ENCODE measurements at regions not wholly inside any gene's neighbourhood (a gene's known extent, or its start where the extent isn't known, plus 50 kb on each side); places are given as distances from the start of the nearest gene placed in this dataset.
"Not testable (repeated sequence)": the region's sequence is repeated elsewhere in the genome, so short reads cannot be mapped to it uniquely, and the experiment has no call there.

DNA sequence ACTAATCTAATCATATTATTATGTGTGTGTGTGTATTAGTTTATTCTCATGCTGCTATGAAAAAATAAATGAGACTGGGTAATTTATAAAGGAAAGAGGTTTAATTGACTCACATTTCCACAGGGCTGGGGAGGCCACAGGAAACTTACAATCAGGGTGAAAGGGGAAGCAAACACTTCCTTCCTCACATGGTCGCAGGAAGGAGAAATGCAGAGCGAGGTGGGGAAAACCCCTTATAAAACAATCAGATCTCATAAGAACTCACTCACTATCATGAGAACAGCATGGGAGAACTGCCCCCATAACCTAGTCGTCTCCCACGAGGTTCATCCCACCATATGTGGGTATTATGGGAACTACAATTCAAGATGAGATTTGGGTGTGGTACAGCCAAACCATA lies 190.9 kb upstream of the TAPT1 start:
- Histone ChIP-seq H3K36me3 (ENCODE audit: insufficient read depth, low read length) (no peaks in the 10 kb centered on the region), H3K79me2 (ENCODE audit: control insufficient read depth, insufficient read depth, low read length, unreplicated experiment) (no peaks in the 10 kb centered on the region), H2AFZ (ENCODE audit: low read length, unreplicated experiment) (no peak overlapping the region), H3K27ac (ENCODE audit: low read depth, low read length) (no peak overlapping the region), H3K4me3 (ENCODE audit: low read depth, low read length) (no peak overlapping the region), H3K27me3 (ENCODE audit: insufficient read depth, low read length) (peaks cover 16% of the 10 kb centered on the region; the same call in 1 of the 2 replicates), H3K4me1 (ENCODE audit: control insufficient read depth, insufficient read depth, low read length, unreplicated experiment) (no peaks in the 10 kb centered on the region)

GRCh38 chr4:16416601-16417000 lies 190.3 kb upstream of the TAPT1 start:
- Histone ChIP-seq H3K27me3 (ENCODE audit: insufficient read depth, low read length) (peaks cover 16% of the 10 kb centered on the region; the same call in 1 of the 2 replicates), H3K4me1 (ENCODE audit: control insufficient read depth, insufficient read depth, low read length, unreplicated experiment) (no peaks in the 10 kb centered on the region), H2AFZ (ENCODE audit: low read length, unreplicated experiment) (no peak overlapping the region), H3K36me3 (ENCODE audit: insufficient read depth, low read length) (no peaks in the 10 kb centered on the region), H3K4me3 (ENCODE audit: low read depth, low read length) (no peak overlapping the region), H3K79me2 (ENCODE audit: control insufficient read depth, insufficient read depth, low read length, unreplicated experiment) (no peaks in the 10 kb centered on the region), H3K27ac (ENCODE audit: low read depth, low read length) (no peak overlapping the region)

DNA sequence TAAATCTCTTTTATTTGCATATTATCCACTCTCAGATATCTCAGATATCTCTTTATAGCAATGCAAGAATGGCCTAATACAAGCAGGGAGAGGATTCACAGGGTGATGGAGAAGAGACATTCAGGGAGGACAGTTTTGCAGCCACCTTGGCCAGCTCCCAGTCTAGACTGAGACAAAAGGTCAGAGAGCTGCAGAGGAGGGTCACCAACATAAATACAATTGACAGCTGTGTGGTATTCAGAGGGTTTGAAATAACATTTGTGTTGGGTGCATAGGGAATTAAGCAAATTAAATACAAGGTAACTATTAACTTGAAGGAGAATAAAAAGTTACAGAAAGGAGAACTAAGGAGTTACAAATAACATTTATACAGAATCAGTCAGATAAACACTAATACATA lies 189.5 kb upstream of the TAPT1 start:
- Histone ChIP-seq H3K4me3 (ENCODE audit: low read depth, low read length) (no peak overlapping the region), H3K79me2 (ENCODE audit: control insufficient read depth, insufficient read depth, low read length, unreplicated experiment) (no peaks in the 10 kb centered on the region), H3K27ac (ENCODE audit: low read depth, low read length) (no peak overlapping the region), H3K27me3 (ENCODE audit: insufficient read depth, low read length) (peaks cover 21% of the 10 kb centered on the region; the same call in 1 of the 2 replicates), H3K4me1 (ENCODE audit: control insufficient read depth, insufficient read depth, low read length, unreplicated experiment) (no peaks in the 10 kb centered on the region), H2AFZ (ENCODE audit: low read length, unreplicated experiment) (no peak overlapping the region), H3K36me3 (ENCODE audit: insufficient read depth, low read length) (no peaks in the 10 kb centered on the region)

- Histone ChIP-seq H3K36me3 (ENCODE audit: insufficient read depth, low read length) (no peaks in the 10 kb centered on the region), H3K4me1 (ENCODE audit: control insufficient read depth, insufficient read depth, low read length, unreplicated experiment) (no peaks in the 10 kb centered on the region), H2AFZ (ENCODE audit: low read length, unreplicated experiment) (no peak overlapping the region)
Measured at GRCh38 chr4:16413814-16414555, 187.7 kb upstream of the TAPT1 start.

DNA sequence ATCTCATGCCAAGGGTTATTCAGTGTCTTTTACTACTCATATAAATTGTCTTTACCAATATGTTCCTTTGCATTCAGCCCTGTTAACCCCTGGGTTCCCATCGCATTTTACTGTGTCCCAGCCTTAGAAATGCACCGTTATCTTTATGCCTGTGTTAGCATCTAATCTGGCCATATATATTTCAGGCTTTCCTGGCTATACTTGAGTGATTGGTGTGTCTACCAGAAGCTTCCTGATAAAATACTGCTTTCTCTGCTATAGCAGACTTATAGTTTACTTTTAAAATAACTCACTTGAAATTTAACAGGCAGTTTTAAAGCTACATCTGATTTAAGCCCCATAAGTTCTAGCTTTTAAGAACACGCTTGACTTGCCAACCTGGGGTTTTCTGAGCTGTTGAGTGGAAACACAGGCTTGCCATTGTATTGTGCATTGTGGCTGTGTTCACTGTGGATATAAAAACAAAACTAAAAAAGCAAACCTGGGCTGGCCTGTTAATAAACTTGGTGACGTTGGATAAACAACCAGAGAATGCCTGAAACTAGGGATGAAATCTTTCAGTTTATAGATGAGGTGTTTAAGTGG lies 185.3 kb upstream of the TAPT1 start:
- H3K27me3 ChIP-seq (ENCODE audit: insufficient read depth, low read length), result peaks cover 17% of the 10 kb centered on the region; the same call in 1 of the 2 replicates
- H3K4me3 ChIP-seq (ENCODE audit: low read depth, low read length), result no peak overlapping the region
- H2AFZ ChIP-seq (ENCODE audit: low read length, unreplicated experiment), result no peak overlapping the region
- H3K4me1 ChIP-seq (ENCODE audit: control insufficient read depth, insufficient read depth, low read length, unreplicated experiment), result no peaks in the 10 kb centered on the region
- H3K27ac ChIP-seq (ENCODE audit: low read depth, low read length), result no peak overlapping the region
- no peaks in the 10 kb centered on the region for H3K79me2 ChIP-seq (ENCODE audit: control insufficient read depth, insufficient read depth, low read length, unreplicated experiment)
- H3K36me3 ChIP-seq (ENCODE audit: insufficient read depth, low read length), result no peaks in the 10 kb centered on the region

More at GRCh38 chr4:16413814-16414555, 187.7 kb upstream of the TAPT1 start:
- Histone ChIP-seq H3K4me3 (ENCODE audit: low read depth, low read length) (no peak overlapping the region), H3K27ac (ENCODE audit: low read depth, low read length) (no peak overlapping the region), H3K27me3 (ENCODE audit: insufficient read depth, low read length) (peaks cover 21% of the 10 kb centered on the region; the same call in 1 of the 2 replicates), H3K79me2 (ENCODE audit: control insufficient read depth, insufficient read depth, low read length, unreplicated experiment) (no peaks in the 10 kb centered on the region)

GRCh38 chr4:16393216-16393615 lies 166.9 kb upstream of the TAPT1 start:
- H3K36me3 ChIP-seq (ENCODE audit: insufficient read depth, low read length), result not testable (repeated sequence)

DNA sequence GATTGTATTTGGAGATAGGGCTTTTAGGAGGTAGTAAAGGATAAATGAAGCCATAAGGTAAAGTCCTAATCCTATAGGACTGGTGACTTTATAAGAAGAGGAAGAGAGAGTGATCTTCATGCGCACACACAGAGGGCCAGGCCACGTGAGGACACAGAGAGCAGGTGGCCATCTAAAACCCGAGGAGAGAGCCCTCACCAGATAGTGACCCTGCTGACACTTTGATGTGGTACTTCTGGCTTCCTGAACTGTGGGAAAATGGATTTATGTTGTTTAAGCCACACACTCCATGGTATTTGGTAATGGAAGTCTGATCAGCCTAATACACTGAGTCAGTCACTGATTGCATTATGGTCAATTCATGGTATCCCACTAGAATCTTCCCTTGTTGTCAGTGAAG lies 164.9 kb upstream of the TAPT1 start:
- H3K4me3 ChIP-seq (ENCODE audit: low read depth, low read length), result no peak overlapping the region
- no peak overlapping the region for H2AFZ ChIP-seq (ENCODE audit: low read length, unreplicated experiment)
- H3K4me1 ChIP-seq (ENCODE audit: control insufficient read depth, insufficient read depth, low read length, unreplicated experiment), result no peaks in the 10 kb centered on the region
- H3K27ac ChIP-seq (ENCODE audit: low read depth, low read length), result no peak overlapping the region
- peaks cover 40% of the 10 kb centered on the region for H3K27me3 ChIP-seq (ENCODE audit: insufficient read depth, low read length)
- H3K36me3 ChIP-seq (ENCODE audit: insufficient read depth, low read length), result no peaks in the 10 kb centered on the region
- no peaks in the 10 kb centered on the region for H3K79me2 ChIP-seq (ENCODE audit: control insufficient read depth, insufficient read depth, low read length, unreplicated experiment)

More at GRCh38 chr4:16393216-16393615, 166.9 kb upstream of the TAPT1 start:
- H2AFZ ChIP-seq (ENCODE audit: low read length, unreplicated experiment); H3K4me1 ChIP-seq (ENCODE audit: control insufficient read depth, insufficient read depth, low read length, unreplicated experiment); H3K79me2 ChIP-seq (ENCODE audit: control insufficient read depth, insufficient read depth, low read length, unreplicated experiment); H3K27ac ChIP-seq (ENCODE audit: low read depth, low read length); H3K4me3 ChIP-seq (ENCODE audit: low read depth, low read length): not testable (repeated sequence)
- H3K27me3 ChIP-seq (ENCODE audit: insufficient read depth, low read length), result peaks cover 31% of the 10 kb centered on the region

GRCh38 chr4:16387448-16387847 lies 161.2 kb upstream of the TAPT1 start:
- no peaks in the 10 kb centered on the region for H3K4me1 ChIP-seq (ENCODE audit: control insufficient read depth, insufficient read depth, low read length, unreplicated experiment)
- H3K27ac ChIP-seq (ENCODE audit: low read depth, low read length), result no peak overlapping the region
- H3K4me3 ChIP-seq (ENCODE audit: low read depth, low read length), result no peak overlapping the region
- peaks cover 61% of the 10 kb centered on the region for H3K27me3 ChIP-seq (ENCODE audit: insufficient read depth, low read length)
- H3K79me2 ChIP-seq (ENCODE audit: control insufficient read depth, insufficient read depth, low read length, unreplicated experiment), result no peaks in the 10 kb centered on the region
- H2AFZ ChIP-seq (ENCODE audit: low read length, unreplicated experiment), result no peak overlapping the region
- no peaks in the 10 kb centered on the region for H3K36me3 ChIP-seq (ENCODE audit: insufficient read depth, low read length)

DNA sequence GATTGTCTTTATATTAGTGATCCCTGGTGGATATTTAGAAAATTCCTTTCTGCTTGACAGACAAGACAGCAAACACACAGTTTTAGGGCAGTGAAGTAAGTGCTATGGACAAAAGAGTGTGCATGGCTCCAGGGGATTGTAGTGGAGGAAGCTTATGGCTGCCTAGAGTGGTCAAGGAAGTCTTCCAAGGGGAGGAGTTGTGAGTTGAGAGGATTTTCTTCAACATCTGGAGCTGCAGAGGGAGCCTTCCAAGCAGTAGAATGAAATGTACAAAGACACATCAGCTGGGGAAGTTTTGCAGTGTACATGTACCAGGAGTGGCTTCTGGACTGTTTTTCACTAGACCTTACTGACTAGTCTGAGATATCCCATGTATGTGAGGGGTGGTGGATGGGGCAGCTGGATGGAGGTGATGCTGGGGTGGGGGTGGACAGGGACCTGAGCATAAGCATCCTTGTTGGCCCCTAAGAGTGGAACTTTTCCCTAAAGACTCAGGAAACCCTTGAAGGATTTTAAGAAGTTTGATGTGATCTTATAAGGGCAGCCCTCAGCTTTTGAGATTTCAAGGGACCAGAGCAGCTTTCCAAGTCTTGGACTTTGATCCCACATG lies 160.5 kb upstream of the TAPT1 start:
- H3K4me1 ChIP-seq (ENCODE audit: control insufficient read depth, insufficient read depth, low read length, unreplicated experiment), result no peaks in the 10 kb centered on the region
- no peak overlapping the region for H3K27ac ChIP-seq (ENCODE audit: low read depth, low read length)

DNA sequence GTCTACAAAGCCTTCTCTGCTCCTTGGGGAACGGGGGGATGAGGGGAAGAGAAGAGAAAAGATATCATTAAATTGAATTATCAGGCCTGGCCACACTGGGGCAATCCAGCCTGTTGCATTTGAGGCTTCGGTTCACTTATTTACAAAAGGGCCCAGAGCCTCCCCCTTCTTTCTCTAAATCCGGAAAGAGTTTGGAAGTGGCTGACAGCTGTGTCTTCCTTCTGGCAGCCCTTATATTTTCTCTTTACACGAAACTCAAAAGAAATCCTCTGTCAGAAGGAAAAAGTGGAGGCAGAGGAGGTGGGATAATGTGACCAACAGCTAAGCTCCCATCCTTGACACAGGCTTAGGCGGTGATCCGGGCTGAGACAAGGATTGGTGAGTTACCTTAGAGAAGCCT lies 158.3 kb upstream of the TAPT1 start:
- H3K4me3 ChIP-seq (ENCODE audit: low read depth, low read length), result no peak overlapping the region
- no peaks in the 10 kb centered on the region for H3K4me1 ChIP-seq (ENCODE audit: control insufficient read depth, insufficient read depth, low read length, unreplicated experiment)
- no peaks in the 10 kb centered on the region for H3K36me3 ChIP-seq (ENCODE audit: insufficient read depth, low read length)
- no peak overlapping the region for H3K27ac ChIP-seq (ENCODE audit: low read depth, low read length)
- peaks cover 67% of the 10 kb centered on the region for H3K27me3 ChIP-seq (ENCODE audit: insufficient read depth, low read length)
- H3K79me2 ChIP-seq (ENCODE audit: control insufficient read depth, insufficient read depth, low read length, unreplicated experiment), result no peaks in the 10 kb centered on the region
- no peak overlapping the region for H2AFZ ChIP-seq (ENCODE audit: low read length, unreplicated experiment)

More for the DNA sequence above, 160.5 kb upstream of the TAPT1 start:
- no peaks in the 10 kb centered on the region for H3K36me3 ChIP-seq (ENCODE audit: insufficient read depth, low read length)
- peaks cover 62% of the 10 kb centered on the region for H3K27me3 ChIP-seq (ENCODE audit: insufficient read depth, low read length)
- H2AFZ ChIP-seq (ENCODE audit: low read length, unreplicated experiment), result no peak overlapping the region
- no peak overlapping the region for H3K4me3 ChIP-seq (ENCODE audit: low read depth, low read length)
- H3K79me2 ChIP-seq (ENCODE audit: control insufficient read depth, insufficient read depth, low read length, unreplicated experiment), result no peaks in the 10 kb centered on the region

DNA sequence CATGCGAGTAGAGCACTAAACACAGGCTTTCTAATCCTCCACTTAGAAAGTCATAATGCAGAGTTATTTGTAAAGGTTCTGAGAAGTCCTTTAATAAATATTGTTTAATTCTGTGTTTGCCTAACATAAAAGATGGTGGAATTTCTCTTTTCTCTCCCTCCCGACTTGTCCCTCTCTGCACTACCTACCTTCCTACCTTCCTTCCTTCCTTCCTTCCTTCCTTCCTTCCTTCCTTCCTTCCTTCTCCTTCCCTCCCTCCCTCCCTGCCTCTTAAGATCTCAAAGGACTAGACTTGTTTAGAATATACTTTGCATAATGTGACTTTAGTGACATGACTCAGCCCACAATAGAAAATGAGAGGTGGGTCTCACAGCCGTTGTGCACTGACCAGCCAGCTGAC lies 156.3 kb upstream of the TAPT1 start:
- no peaks in the 10 kb centered on the region for H3K79me2 ChIP-seq (ENCODE audit: control insufficient read depth, insufficient read depth, low read length, unreplicated experiment)
- no peaks in the 10 kb centered on the region for H3K36me3 ChIP-seq (ENCODE audit: insufficient read depth, low read length)
- H3K4me3 ChIP-seq (ENCODE audit: low read depth, low read length), result no peak overlapping the region
- no peak overlapping the region for H3K27ac ChIP-seq (ENCODE audit: low read depth, low read length)
- H3K27me3 ChIP-seq (ENCODE audit: insufficient read depth, low read length), result peaks cover 52% of the 10 kb centered on the region
- no peak overlapping the region for H2AFZ ChIP-seq (ENCODE audit: low read length, unreplicated experiment)
- H3K4me1 ChIP-seq (ENCODE audit: control insufficient read depth, insufficient read depth, low read length, unreplicated experiment), result no peaks in the 10 kb centered on the region
